HepG2 (cell line): ENCODE measurements at regions not wholly inside any gene's neighbourhood (a gene's known extent, or its start where the extent isn't known, plus 50 kb on each side); places are given as distances from the start of the nearest gene placed in this dataset.

Source experiments
- ATAC-seq: fragments of 200-7000 bp; cut with Tn5 transposase; 3 replicates; pipeline ENCODE4 v1.9.1; 2020; ENCODE audit warnings: mild to moderate bottlenecking, moderate library complexity
- BruUV-seq: library from RNA; stranded (reverse); fragments of 400-500 nt; replicated peaks from 2 replicates; lab custom pipeline; 2021; lab: Mats Ljungman, UMichigan
- CTCF ChIA-PET: fragments of 300-600 bp; formaldehyde crosslinking; extraction: SDS; loops from one replicate; lab custom pipeline; 2021; ENCODE audit warnings: low total read pairs, inconsistent platforms, low intra/inter-chr PET ratio; lab: Yijun Ruan, JAX
- POLR2A ChIA-PET: fragments of 350-600 bp; sonication (Branson Sonifier 250); formaldehyde crosslinking; loops from one replicate; lab custom pipeline; 2020; ENCODE audit warnings: antibody characterized with exemption, inconsistent platforms; lab: Yijun Ruan, JAX
- DNase-seq: peaks from one replicate; pipeline ENCODE4 v3.0.0-alpha.2; 2015; ENCODE audit warnings: low spot score
- FAIRE-seq: peaks from 3 replicates; lab custom pipeline; 2011; peaks lifted over from hg19 to GRCh38; lab: Jason Lieb, UNC
- H2AFZ ChIP-seq: one replicate; pipeline ENCODE4 v1.6.1; 2011; ENCODE audit warnings: low read length, inconsistent platforms
- H3K27ac ChIP-seq: fragments of 300-600 bp; 3 replicates; pipeline ENCODE4 v1.8.0; 2011; ENCODE audit warnings: mixed run types, mild to moderate bottlenecking, mixed read lengths, low read length, inconsistent platforms; ENCODE audit not compliant: insufficient read depth; ENCODE audit errors: extremely low read length
- H3K27me3 ChIP-seq, 2 experiments: fragments of 200-600 bp in 1 of 2; 2 replicates in 1 of 2; 3 replicates in 1 of 2; pipeline versions ENCODE4 v1.6.0 to v1.8.0; 2011; ENCODE audit warnings: low read length in 2 of 2, mild to moderate bottlenecking in 2 of 2, moderate library complexity in 2 of 2, inconsistent platforms in 1 of 2; ENCODE audit not compliant: insufficient read depth in 2 of 2, control insufficient read depth in 1 of 2
- H3K36me3 ChIP-seq, 2 experiments: fragments of 200-600 bp in 1 of 2; replicated peaks in 1 of 2; 2 replicates in 1 of 2; 3 replicates in 1 of 2; pipeline versions ENCODE4 v1.5.1 to v1.8.0; 2011; ENCODE audit warnings: low read length in 2 of 2, inconsistent platforms in 1 of 2; ENCODE audit not compliant: insufficient read depth in 2 of 2, control insufficient read depth in 1 of 2
- H3K4me1 ChIP-seq: 2 replicates; pipeline ENCODE4 v1.5.1; 2012; ENCODE audit warnings: low read length, inconsistent platforms; ENCODE audit not compliant: insufficient read depth
- H3K4me2 ChIP-seq: 2 replicates; pipeline ENCODE4 v1.6.0; 2011; ENCODE audit warnings: low read depth, low read length, inconsistent platforms
- H3K4me3 ChIP-seq, 3 experiments: fragments of 200-600 bp in 1 of 3; sonication (generic), shearing (Covaris generic) in 1 of 3; replicated peaks in 1 of 3; 2 replicates each; pipeline ENCODE4 v1.5.1; 2011 to 2016; ENCODE audit warnings: low read length in 3 of 3, inconsistent platforms in 2 of 3, low read depth in 2 of 3, mild to moderate bottlenecking in 2 of 3, control low read depth in 1 of 3, mixed read lengths in 1 of 3; ENCODE audit not compliant: insufficient read depth in 1 of 3
- H3K79me2 ChIP-seq: one replicate; pipeline ENCODE4 v1.6.1; 2011; ENCODE audit warnings: low read length, inconsistent platforms; ENCODE audit not compliant: insufficient read depth
- H3K9ac ChIP-seq: 2 replicates; pipeline ENCODE4 v1.6.0; 2011; ENCODE audit warnings: mild to moderate bottlenecking, low read depth, low read length, inconsistent platforms; ENCODE audit not compliant: insufficient read depth
- H3K9me3 ChIP-seq: 2 replicates; pipeline ENCODE4 v1.5.1; 2012; ENCODE audit warnings: mild to moderate bottlenecking, low read length
- H4K20me1 ChIP-seq: 2 replicates; pipeline ENCODE4 v1.6.0; 2011; ENCODE audit warnings: inconsistent platforms, mild to moderate bottlenecking, low read length, moderate library complexity; ENCODE audit not compliant: insufficient read depth
- ATM ChIP-seq: fragments of 450-650 bp; IDR thresholded peaks from 2 replicates; pipeline ENCODE4 v1.7.1; 2017; ENCODE audit warnings: mild to moderate bottlenecking, borderline replicate concordance
- BCL6 ChIP-seq: IDR thresholded peaks from 2 replicates; pipeline ENCODE4 v1.6.1; 2016; ENCODE audit warnings: missing genetic modification reagents, missing compliant biosample characterization
- CREM ChIP-seq, 2 experiments: sonication (generic) in 1 of 2; formaldehyde crosslinking in 1 of 2; IDR thresholded peaks; 2 replicates each; pipeline versions ENCODE4 v1.4.0 to v1.6.1; 2016 to 2020; ENCODE audit warnings: antibody characterized with exemption in 1 of 2, mild to moderate bottlenecking in 1 of 2, missing genetic modification reagents in 1 of 2
- GATAD2A ChIP-seq: IDR thresholded peaks from 2 replicates; pipeline ENCODE4 v1.6.1; 2016
- HHEX ChIP-seq: IDR thresholded peaks from 2 replicates; pipeline ENCODE4 v1.6.1; 2016; ENCODE audit warnings: control low read depth
- HOXA3 ChIP-seq: sonication (generic); formaldehyde crosslinking; IDR thresholded peaks from 2 replicates; pipeline ENCODE4 v1.5.0; 2020; ENCODE audit warnings: missing genetic modification reagents
- HOXA5 ChIP-seq: sonication (generic); formaldehyde crosslinking; IDR thresholded peaks from 2 replicates; pipeline ENCODE4 v1.4.0; 2020; ENCODE audit warnings: missing genetic modification reagents
- JUND ChIP-seq: sonication (generic); formaldehyde crosslinking; IDR thresholded peaks from 2 replicates; pipeline ENCODE4 v1.8.0; 2022; ENCODE audit warnings: mild to moderate bottlenecking, missing genetic modification reagents
- KLF9 ChIP-seq: IDR thresholded peaks from 2 replicates; pipeline ENCODE4 v1.6.1; 2016; ENCODE audit warnings: low read depth
- MED1 ChIP-seq: sonication (generic); formaldehyde crosslinking; IDR thresholded peaks from 2 replicates; pipeline ENCODE4 v1.4.0; 2020; ENCODE audit warnings: missing genetic modification reagents
- NFIC ChIP-seq: IDR thresholded peaks from 2 replicates; pipeline ENCODE4 v1.6.1; 2012; ENCODE audit warnings: mild to moderate bottlenecking, low read length, inconsistent platforms
- NRL ChIP-seq: sonication (generic); formaldehyde crosslinking; IDR thresholded peaks from 2 replicates; pipeline ENCODE4 v1.5.0; 2020; ENCODE audit warnings: missing genetic modification reagents, mild to moderate bottlenecking, moderate library complexity, borderline replicate concordance
- RFXANK ChIP-seq: IDR thresholded peaks from 2 replicates; pipeline ENCODE4 v1.6.1; 2016
- SMYD3 ChIP-seq: sonication (generic); formaldehyde crosslinking; IDR thresholded peaks from 2 replicates; pipeline ENCODE4 v1.8.1; 2023; ENCODE audit warnings: mild to moderate bottlenecking, missing genetic modification reagents
- SNRNP70 ChIP-seq: fragments of 200-400 bp; formaldehyde crosslinking; IDR thresholded peaks from 2 replicates; pipeline ENCODE4 v1.6.1; 2017; ENCODE audit warnings: mild to moderate bottlenecking, low read depth, low read length, moderate library complexity
- TCF7L2 ChIP-seq: IDR thresholded peaks from 2 replicates; pipeline ENCODE4 v1.6.1; 2011; ENCODE audit warnings: mild to moderate bottlenecking, low read depth, low read length, moderate library complexity
- TRIM22 ChIP-seq: fragments of 450-650 bp; IDR thresholded peaks from 2 replicates; pipeline ENCODE4 v1.6.1; 2017
- ZFP90 ChIP-seq: sonication (generic); formaldehyde crosslinking; IDR thresholded peaks from 2 replicates; pipeline ENCODE4 v1.8.0; 2022; ENCODE audit warnings: missing genetic modification reagents, mild to moderate bottlenecking, inconsistent platforms, borderline replicate concordance
- ZNF512 ChIP-seq: sonication (generic); formaldehyde crosslinking; IDR thresholded peaks from 2 replicates; pipeline ENCODE4 v1.4.0; 2020; ENCODE audit warnings: mild to moderate bottlenecking, missing genetic modification reagents
- ZNF543 ChIP-seq: sonication (generic); formaldehyde crosslinking; IDR thresholded peaks from 2 replicates; pipeline ENCODE4 v1.4.0; 2020; ENCODE audit warnings: mild to moderate bottlenecking, missing genetic modification reagents
- ZNF576 ChIP-seq: sonication (generic); formaldehyde crosslinking; IDR thresholded peaks from 2 replicates; pipeline ENCODE4 v1.4.0; 2020; ENCODE audit warnings: mild to moderate bottlenecking, missing genetic modification reagents
- ZNF607 ChIP-seq: sonication (generic); formaldehyde crosslinking; IDR thresholded peaks from 2 replicates; pipeline ENCODE4 v1.5.1; 2020; ENCODE audit warnings: missing genetic modification reagents, mild to moderate bottlenecking, borderline replicate concordance
- ZNF616 ChIP-seq: sonication (generic); formaldehyde crosslinking; IDR thresholded peaks from 2 replicates; pipeline ENCODE4 v1.5.0; 2020; ENCODE audit warnings: low read depth, mild to moderate bottlenecking, missing genetic modification reagents
- ZSCAN21 ChIP-seq: sonication (generic); formaldehyde crosslinking; IDR thresholded peaks from 2 replicates; pipeline ENCODE4 v1.8.0; 2022; ENCODE audit warnings: mild to moderate bottlenecking, missing genetic modification reagents, moderate library complexity, borderline replicate concordance
- WGBS: methylation state at CpG from one replicate; pipeline ENCODE4 v1.1.6; 2017; ENCODE audit warnings: low lambda C conversion rate; 5-methylcytosine and 5-hydroxymethylcytosine counted together
- in situ Hi-C: cut with HindIII; loops from 2 replicates; pipeline ENCODE4 v1.10.0; 2017; ENCODE audit warnings: low pct_unique_long_range_greater_than_20kb; ENCODE audit not compliant: extremely low pct_ligation_motif_present
- intact Hi-C: fragments of 100-400 bp; cut with micrococcal nuclease; formaldehyde crosslinking; loops from one replicate; pipeline ENCODE4 v1.10.0; 2022; ENCODE audit not compliant: unreplicated experiment

- TF ChIP-seq ZSCAN21 (no peak), NRL (CRISPR knock-in tag) (no peak), RFXANK (CRISPR knock-in tag) (no peak), HOXA3 (CRISPR knock-in tag) (no peak), ZNF616 (CRISPR knock-in tag) (no peak), HOXA5 (CRISPR knock-in tag) (no peak), TCF7L2 (no peak), KLF9 (CRISPR knock-in tag) (no peak)
These were observed 148.2 kb upstream of the KCNG1 start (continued) for GRCh38 chr20:51171141-51171540.

GRCh38 chr20:51169813-51170212, 146.9 kb upstream of the KCNG1 start:
- Histone ChIP-seq H4K20me1 (no peaks in the 10 kb centered on the region), H3K9me3 (no peaks in the 10 kb centered on the region), H2AFZ (no peak overlapping the region), H3K79me2 (no peaks in the 10 kb centered on the region), H3K27me3 (no peaks in the 10 kb centered on the region; a peak in 1 of 5 replicates), H3K9ac (no peak overlapping the region), H3K4me1 (no peaks in the 10 kb centered on the region), H3K4me2 (no peak overlapping the region), H3K27ac (no peak overlapping the region), H3K36me3 (no peaks in the 10 kb centered on the region), H3K4me3 (no peak overlapping the region)
- intact Hi-C loops (no loop called here), in situ Hi-C loops (no loop called here)
- ATAC-seq, result no peak
- ChIA-PET CTCF (no interaction called here), POLR2A (no interaction called here)
- TF ChIP-seq JUND (CRISPR knock-in tag) (no peak), ATM (no peak), ZNF512 (CRISPR knock-in tag) (no peak), MED1 (no peak), HHEX (CRISPR knock-in tag) (no peak), ZFP90 (CRISPR knock-in tag) (no peak), ZNF576 (CRISPR knock-in tag) (no peak), ZNF607 (no peak), TRIM22 (no peak), CREM (IDR thresholded peaks at IDR 0.05) (no peak), CREM (CRISPR knock-in tag; IDR thresholded peaks at IDR 0.05) (no peak), ZNF543 (no peak), NFIC (no peak), SMYD3 (CRISPR knock-in tag) (no peak), GATAD2A (CRISPR knock-in tag) (no peak), BCL6 (CRISPR knock-in tag) (no peak), SNRNP70 (no peak)
- DNase-seq, result no peak
- 19% methylated on average over 3 of the region's 3 CpGs for WGBS
- no TSS peak for BruUV-seq
- FAIRE-seq, result no peak
